BJ (cell line): ENCODE measurements at regions not wholly inside any gene's neighbourhood (a gene's known extent, or its start where the extent isn't known, plus 50 kb on each side); places are given as distances from the start of the nearest gene placed in this dataset.

Source experiments
- CTCF ChIA-PET: fragments of 350-600 bp; formaldehyde crosslinking; extraction: SDS; loops from one replicate; lab custom pipeline; 2021; ENCODE audit warnings: antibody characterized with exemption, inconsistent platforms; lab: Yijun Ruan, JAX
- POLR2A ChIA-PET: fragments of 300-600 bp; sonication (Branson Sonifier 250); formaldehyde crosslinking; extraction: SDS; loops from one replicate; lab custom pipeline; 2021; ENCODE audit warnings: antibody characterized with exemption; lab: Charles Lee
- DNase-seq: peaks from one replicate; pipeline ENCODE4 v3.0.0-alpha.2; 2011; ENCODE audit warnings: low read depth
- H3K27me3 ChIP-seq: 2 replicates; pipeline ENCODE4 v1.6.0; 2011; ENCODE audit warnings: low read length; ENCODE audit not compliant: control insufficient read depth, insufficient read depth
- H3K36me3 ChIP-seq: 2 replicates; pipeline ENCODE4 v1.5.1; 2011; ENCODE audit warnings: low read length; ENCODE audit not compliant: control insufficient read depth, insufficient read depth
- H3K4me3 ChIP-seq: 2 replicates; pipeline ENCODE4 v1.5.1; 2011; ENCODE audit warnings: low read depth, mild to moderate bottlenecking, control low read depth, low read length
- TF ChIP-seq, protein P1 (sequence below): IDR thresholded peaks from 2 replicates; pipeline ENCODE4 v1.5.1; 2011; ENCODE audit warnings: low read depth, mild to moderate bottlenecking, control low read depth, inconsistent platforms, low read length, moderate library complexity; ENCODE audit not compliant: insufficient read depth

GRCh38 chr6:17032590-17032987 lies 69.3 kb upstream of the STMND1 start:
- peak; percentile 69 for DNase-seq
- TF ChIP-seq, protein P1, sequence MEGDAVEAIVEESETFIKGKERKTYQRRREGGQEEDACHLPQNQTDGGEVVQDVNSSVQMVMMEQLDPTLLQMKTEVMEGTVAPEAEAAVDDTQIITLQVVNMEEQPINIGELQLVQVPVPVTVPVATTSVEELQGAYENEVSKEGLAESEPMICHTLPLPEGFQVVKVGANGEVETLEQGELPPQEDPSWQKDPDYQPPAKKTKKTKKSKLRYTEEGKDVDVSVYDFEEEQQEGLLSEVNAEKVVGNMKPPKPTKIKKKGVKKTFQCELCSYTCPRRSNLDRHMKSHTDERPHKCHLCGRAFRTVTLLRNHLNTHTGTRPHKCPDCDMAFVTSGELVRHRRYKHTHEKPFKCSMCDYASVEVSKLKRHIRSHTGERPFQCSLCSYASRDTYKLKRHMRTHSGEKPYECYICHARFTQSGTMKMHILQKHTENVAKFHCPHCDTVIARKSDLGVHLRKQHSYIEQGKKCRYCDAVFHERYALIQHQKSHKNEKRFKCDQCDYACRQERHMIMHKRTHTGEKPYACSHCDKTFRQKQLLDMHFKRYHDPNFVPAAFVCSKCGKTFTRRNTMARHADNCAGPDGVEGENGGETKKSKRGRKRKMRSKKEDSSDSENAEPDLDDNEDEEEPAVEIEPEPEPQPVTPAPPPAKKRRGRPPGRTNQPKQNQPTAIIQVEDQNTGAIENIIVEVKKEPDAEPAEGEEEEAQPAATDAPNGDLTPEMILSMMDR = no peak
- Histone ChIP-seq H3K4me3 (no peak overlapping the region), H3K36me3 (no peaks in the 10 kb centered on the region), H3K27me3 (no peaks in the 10 kb centered on the region)
- POLR2A ChIA-PET = no interaction called here
- CTCF ChIA-PET = interaction anchor here (1.0 to 1.7 kb wide), 4 partner anchors 44 to 489 kb away, joined by 3 to 11 read pairs (median 4); no protein-coding TSS in a partner anchor

GRCh38 chr6:17031961-17032360 lies 69.9 kb upstream of the STMND1 start:
- Histone ChIP-seq H3K36me3 (no peaks in the 10 kb centered on the region), H3K27me3 (no peaks in the 10 kb centered on the region), H3K4me3 (no peak overlapping the region)
- TF ChIP-seq, protein P1 = no peak
- DNase-seq = no peak
- ChIA-PET POLR2A (no interaction called here), CTCF (interaction anchor here (1.0 to 1.7 kb wide), 3 partner anchors 9 to 268 kb away, joined by 3 to 11 read pairs (median 4); no protein-coding TSS in a partner anchor)

DNA sequence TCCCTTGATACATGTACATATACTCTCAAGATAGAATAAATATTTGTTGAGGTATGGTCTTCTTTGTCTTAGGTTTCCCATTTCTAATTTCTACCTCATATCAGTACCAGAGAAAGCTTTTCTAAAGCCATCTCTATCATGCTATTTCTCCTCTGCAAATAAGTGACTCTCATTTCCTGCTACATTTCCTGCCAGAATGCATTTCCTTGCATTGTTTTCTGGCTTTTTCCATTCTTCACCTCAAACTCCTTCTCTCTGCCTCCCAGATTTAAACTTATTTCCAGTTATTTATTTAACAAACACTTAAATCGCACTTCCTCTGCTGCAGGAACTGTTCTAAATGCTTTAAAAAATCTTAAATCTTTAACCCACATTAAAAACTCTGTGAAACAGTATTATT lies 74.4 kb upstream of the STMND1 start:
- TF ChIP-seq, protein P1 = no peak
- no peak overlapping the region for H3K4me3 ChIP-seq
- H3K36me3 ChIP-seq = no peaks in the 10 kb centered on the region
- no peaks in the 10 kb centered on the region for H3K27me3 ChIP-seq
- DNase-seq = no peak
- ChIA-PET CTCF (interaction anchor here (1.3 kb wide), 1 partner anchor 12 kb away, joined by 4 read pairs; no protein-coding TSS in a partner anchor), POLR2A (interaction anchor here (0.5 kb wide), 1 partner anchor 28 kb away, joined by 12 read pairs; no protein-coding TSS in a partner anchor)

- POLR2A ChIA-PET = no interaction called here
- Histone ChIP-seq H3K27me3 (no peaks in the 10 kb centered on the region), H3K36me3 (no peaks in the 10 kb centered on the region), H3K4me3 (no peak overlapping the region)
- CTCF ChIA-PET = interaction anchor here (1.6 kb wide), 1 partner anchor 9 kb away, joined by 4 read pairs; no protein-coding TSS in a partner anchor
- DNase-seq = no peak
- TF ChIP-seq, protein P1 = no peak
Measured at GRCh38 chr6:17022604-17023003, 79.2 kb upstream of the STMND1 start.

DNA sequence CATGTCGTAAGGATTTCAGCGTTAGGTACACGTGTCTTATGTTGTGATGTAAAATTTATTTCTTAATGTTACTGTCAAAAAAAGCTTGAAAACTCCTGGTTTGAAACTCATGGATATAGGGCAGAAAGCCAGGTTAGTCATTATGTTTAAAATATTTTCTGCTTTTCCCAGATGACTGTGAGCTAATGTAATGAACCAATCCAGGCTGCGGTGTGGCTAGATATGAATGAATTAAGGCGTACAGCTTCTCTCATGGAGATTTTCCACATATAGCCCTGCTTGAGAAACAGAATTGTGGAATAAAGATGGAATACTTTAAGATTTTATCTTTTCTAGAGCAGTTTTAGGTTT lies 80.3 kb upstream of the STMND1 start:
- DNase-seq = no peak
- Histone ChIP-seq H3K4me3 (no peak overlapping the region), H3K36me3 (no peaks in the 10 kb centered on the region), H3K27me3 (no peaks in the 10 kb centered on the region)
- TF ChIP-seq, protein P1 = no peak
- ChIA-PET CTCF (interaction anchor here (1.4 kb wide), 1 partner anchor 9 kb away, joined by 3 read pairs; no protein-coding TSS in a partner anchor), POLR2A (interaction anchor here (0.7 kb wide), 1 partner anchor 30 kb away, joined by 4 read pairs; no protein-coding TSS in a partner anchor)
